HepG2 (cell line): ENCODE measurements at regions not wholly inside any gene's neighbourhood (a gene's known extent, or its start where the extent isn't known, plus 50 kb on each side); places are given as distances from the start of the nearest gene placed in this dataset.

Experiments used
- ADNP ChIP-seq: sonication (generic); formaldehyde crosslinking; IDR thresholded peaks from 2 replicates; pipeline ENCODE4 v1.4.0; 2020; ENCODE audit warnings: missing genetic modification reagents
- ATM ChIP-seq: fragments of 450-650 bp; IDR thresholded peaks from 2 replicates; pipeline ENCODE4 v1.7.1; 2017; ENCODE audit warnings: mild to moderate bottlenecking, borderline replicate concordance
- ETV5 ChIP-seq: IDR thresholded peaks from 2 replicates; pipeline ENCODE4 v1.6.1; 2018; ENCODE audit warnings: missing biosample characterization, missing genetic modification reagents, inconsistent platforms, borderline replicate concordance
- FOSL1 ChIP-seq: sonication (generic); formaldehyde crosslinking; IDR thresholded peaks from 2 replicates; pipeline ENCODE4 v1.9.0; 2021; ENCODE audit warnings: missing genetic modification reagents, borderline replicate concordance
- FOXA1 ChIP-seq, 2 experiments: fragments of 450-650 bp in 1 of 2; sonication (generic) in 1 of 2; formaldehyde crosslinking in 1 of 2; IDR thresholded peaks; 2 replicates each; pipeline versions ENCODE4 v1.4.0 to v1.6.1; 2016 to 2020; ENCODE audit warnings: missing genetic modification reagents in 1 of 2
- GTF2F1 ChIP-seq: fragments of 150-350 bp; IDR thresholded peaks from 2 replicates; pipeline ENCODE4 v1.6.1; 2014; ENCODE audit warnings: low read length
- KLF13 ChIP-seq: sonication (generic); formaldehyde crosslinking; IDR thresholded peaks from 2 replicates; pipeline ENCODE4 v1.4.0; 2020; ENCODE audit warnings: mild to moderate bottlenecking, missing genetic modification reagents
- MATR3 ChIP-seq: sonication (generic); formaldehyde crosslinking; IDR thresholded peaks from 2 replicates; pipeline ENCODE4 v1.4.0; 2020; ENCODE audit warnings: missing genetic modification reagents
- MIER2 ChIP-seq: IDR thresholded peaks from 2 replicates; pipeline ENCODE4 v1.6.1; 2016; ENCODE audit warnings: missing biosample characterization, missing genetic modification reagents
- RARA ChIP-seq: IDR thresholded peaks from 2 replicates; pipeline ENCODE4 v1.6.1; 2016; ENCODE audit warnings: missing genetic modification reagents, missing compliant biosample characterization
- RFXANK ChIP-seq: IDR thresholded peaks from 2 replicates; pipeline ENCODE4 v1.6.1; 2016
- RNF2 ChIP-seq: fragments of 450-650 bp; conservative IDR thresholded peaks from 2 replicates; pipeline ENCODE4 v1.6.1; 2016; ENCODE audit warnings: low read depth
- RXRB ChIP-seq: IDR thresholded peaks from 2 replicates; pipeline ENCODE4 v1.6.1; 2016; ENCODE audit warnings: borderline replicate concordance, missing genetic modification reagents, missing compliant biosample characterization
- SALL2 ChIP-seq: sonication (generic); formaldehyde crosslinking; IDR thresholded peaks from 2 replicates; pipeline ENCODE4 v1.8.1; 2023; ENCODE audit warnings: mild to moderate bottlenecking, missing genetic modification reagents, inconsistent platforms
- SNRNP70 ChIP-seq: fragments of 200-400 bp; formaldehyde crosslinking; IDR thresholded peaks from 2 replicates; pipeline ENCODE4 v1.6.1; 2017; ENCODE audit warnings: mild to moderate bottlenecking, low read depth, low read length, moderate library complexity
- SPEN ChIP-seq: sonication (generic); formaldehyde crosslinking; IDR thresholded peaks from 2 replicates; pipeline ENCODE4 v1.5.1; 2020; ENCODE audit warnings: low read depth, mild to moderate bottlenecking, missing genetic modification reagents
- SSRP1 ChIP-seq: IDR thresholded peaks from 2 replicates; pipeline ENCODE4 v1.6.1; 2016; ENCODE audit warnings: control low read depth
- TBX2 ChIP-seq: sonication (generic); formaldehyde crosslinking; IDR thresholded peaks from 2 replicates; pipeline ENCODE4 v1.5.0; 2020; ENCODE audit warnings: missing genetic modification reagents, mild to moderate bottlenecking, borderline replicate concordance
- U2AF2 ChIP-seq: fragments of 200-400 bp; formaldehyde crosslinking; IDR thresholded peaks from 2 replicates; pipeline ENCODE4 v1.6.1; 2017; ENCODE audit warnings: low read depth, mild to moderate bottlenecking, low read length
- ZBTB38 ChIP-seq: sonication (generic); formaldehyde crosslinking; IDR thresholded peaks from 2 replicates; pipeline ENCODE4 v1.5.1; 2020; ENCODE audit warnings: mild to moderate bottlenecking, missing genetic modification reagents
- ZNF124 ChIP-seq: sonication (generic); formaldehyde crosslinking; IDR thresholded peaks from 2 replicates; pipeline ENCODE4 v1.4.0; 2020; ENCODE audit warnings: missing genetic modification reagents
- ZNF207 ChIP-seq: fragments of 450-650 bp; IDR thresholded peaks from 2 replicates; pipeline ENCODE4 v1.6.1; 2016; ENCODE audit warnings: antibody characterized with exemption, borderline replicate concordance
- ZNF24 ChIP-seq: fragments of 450-650 bp; IDR thresholded peaks from 2 replicates; pipeline ENCODE4 v1.6.1; 2017; ENCODE audit warnings: antibody characterized with exemption, mild to moderate bottlenecking
- ZNF274 ChIP-seq: sonication (generic); formaldehyde crosslinking; IDR thresholded peaks from 2 replicates; pipeline ENCODE4 v1.5.1; 2020; ENCODE audit warnings: mild to moderate bottlenecking, missing genetic modification reagents
- ZNF30 ChIP-seq: sonication (generic); formaldehyde crosslinking; IDR thresholded peaks from 2 replicates; pipeline ENCODE4 v1.5.0; 2020; ENCODE audit warnings: mild to moderate bottlenecking, missing genetic modification reagents
- ZNF441 ChIP-seq: sonication (generic); formaldehyde crosslinking; IDR thresholded peaks from 2 replicates; pipeline ENCODE4 v1.7.0; 2021; ENCODE audit warnings: missing genetic modification reagents, borderline replicate concordance
- ZNF549 ChIP-seq: sonication (generic); formaldehyde crosslinking; IDR thresholded peaks from 2 replicates; pipeline ENCODE4 v1.5.0; 2020; ENCODE audit warnings: missing genetic modification reagents
- ZNF607 ChIP-seq: sonication (generic); formaldehyde crosslinking; IDR thresholded peaks from 2 replicates; pipeline ENCODE4 v1.5.1; 2020; ENCODE audit warnings: missing genetic modification reagents, mild to moderate bottlenecking, borderline replicate concordance
- TF ChIP-seq, protein P1 (sequence below): sonication (generic); formaldehyde crosslinking; IDR thresholded peaks from 2 replicates; pipeline ENCODE4 v1.4.0; 2020; ENCODE audit warnings: missing genetic modification reagents
- TF ChIP-seq, protein P2 (sequence below): sonication (generic); formaldehyde crosslinking; IDR thresholded peaks from 2 replicates; pipeline ENCODE4 v1.4.0; 2020; ENCODE audit warnings: mild to moderate bottlenecking, low read depth, missing genetic modification reagents
- TF ChIP-seq, protein P3 (sequence below): sonication (generic); formaldehyde crosslinking; IDR thresholded peaks from 2 replicates; pipeline ENCODE4 v1.5.0; 2020; ENCODE audit warnings: mild to moderate bottlenecking, missing genetic modification reagents

DNA sequence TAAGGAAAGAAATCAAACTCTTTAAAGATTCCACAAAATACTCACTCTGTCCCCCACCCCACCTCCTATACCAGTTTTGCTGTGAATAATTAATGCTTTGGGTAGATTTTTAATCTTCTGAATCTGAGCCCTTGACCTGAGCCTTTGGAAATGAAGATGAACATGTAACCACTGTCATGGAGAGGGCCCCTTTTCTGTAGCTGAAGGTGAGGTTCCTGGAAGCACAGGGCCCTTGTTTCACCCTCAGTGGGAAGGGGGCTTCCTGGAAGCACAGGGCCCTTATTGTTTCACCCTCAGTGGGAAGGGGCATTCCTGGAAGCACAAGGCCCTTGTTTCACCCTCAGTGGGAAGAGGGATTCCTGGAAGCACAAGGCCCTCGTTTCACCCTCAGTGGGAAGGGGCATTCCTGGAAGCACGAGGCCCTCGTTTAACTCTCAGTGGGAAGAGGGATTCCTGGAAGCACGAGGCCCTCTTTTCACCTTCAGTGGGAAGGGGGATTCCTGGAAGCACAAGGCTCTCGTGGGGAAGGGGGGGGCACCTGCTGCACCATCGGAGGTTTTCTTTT, 75.7 kb downstream of the DACT2 start (continued):
- TF ChIP-seq ZNF441 (CRISPR knock-in tag), result no peak
- no peak for TF ChIP-seq ADNP (CRISPR knock-in tag)
- no peak for TF ChIP-seq SSRP1 (CRISPR knock-in tag)
- TF ChIP-seq SPEN (CRISPR knock-in tag), result no peak
- no peak for TF ChIP-seq ZNF607
- TF ChIP-seq U2AF2, result no peak
- TF ChIP-seq ATM, result no peak
- TF ChIP-seq FOSL1 (CRISPR knock-in tag), result no peak
- TF ChIP-seq ETV5 (CRISPR knock-in tag), result no peak
- TF ChIP-seq, protein P1, sequence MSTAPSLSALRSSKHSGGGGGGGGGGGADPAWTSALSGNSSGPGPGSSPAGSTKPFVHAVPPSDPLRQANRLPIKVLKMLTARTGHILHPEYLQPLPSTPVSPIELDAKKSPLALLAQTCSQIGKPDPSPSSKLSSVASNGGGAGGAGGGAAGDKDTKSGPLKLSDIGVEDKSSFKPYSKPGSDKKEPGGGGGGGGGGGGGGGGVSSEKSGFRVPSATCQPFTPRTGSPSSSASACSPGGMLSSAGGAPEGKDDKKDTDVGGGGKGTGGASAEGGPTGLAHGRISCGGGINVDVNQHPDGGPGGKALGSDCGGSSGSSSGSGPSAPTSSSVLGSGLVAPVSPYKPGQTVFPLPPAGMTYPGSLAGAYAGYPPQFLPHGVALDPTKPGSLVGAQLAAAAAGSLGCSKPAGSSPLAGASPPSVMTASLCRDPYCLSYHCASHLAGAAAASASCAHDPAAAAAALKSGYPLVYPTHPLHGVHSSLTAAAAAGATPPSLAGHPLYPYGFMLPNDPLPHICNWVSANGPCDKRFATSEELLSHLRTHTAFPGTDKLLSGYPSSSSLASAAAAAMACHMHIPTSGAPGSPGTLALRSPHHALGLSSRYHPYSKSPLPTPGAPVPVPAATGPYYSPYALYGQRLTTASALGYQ (CRISPR knock-in tag), result no peak
- TF ChIP-seq ZNF549 (CRISPR knock-in tag), result no peak
- no peak for TF ChIP-seq SNRNP70
- TF ChIP-seq, protein P2, sequence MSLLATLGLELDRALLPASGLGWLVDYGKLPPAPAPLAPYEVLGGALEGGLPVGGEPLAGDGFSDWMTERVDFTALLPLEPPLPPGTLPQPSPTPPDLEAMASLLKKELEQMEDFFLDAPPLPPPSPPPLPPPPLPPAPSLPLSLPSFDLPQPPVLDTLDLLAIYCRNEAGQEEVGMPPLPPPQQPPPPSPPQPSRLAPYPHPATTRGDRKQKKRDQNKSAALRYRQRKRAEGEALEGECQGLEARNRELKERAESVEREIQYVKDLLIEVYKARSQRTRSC (CRISPR knock-in tag), result no peak
- TF ChIP-seq TBX2 (CRISPR knock-in tag), result 0 out of 2 replicates have a peak, but pooled peaks have one; percentile 13
- peak; percentile 87 for TF ChIP-seq RARA (CRISPR knock-in tag)
- TF ChIP-seq GTF2F1, result no peak
- no peak for TF ChIP-seq MIER2 (CRISPR knock-in tag)
- no peak for TF ChIP-seq KLF13
- TF ChIP-seq RNF2, result no peak
- TF ChIP-seq ZNF124 (CRISPR knock-in tag), result no peak
- no peak for TF ChIP-seq MATR3 (CRISPR knock-in tag)
- TF ChIP-seq, protein P3, sequence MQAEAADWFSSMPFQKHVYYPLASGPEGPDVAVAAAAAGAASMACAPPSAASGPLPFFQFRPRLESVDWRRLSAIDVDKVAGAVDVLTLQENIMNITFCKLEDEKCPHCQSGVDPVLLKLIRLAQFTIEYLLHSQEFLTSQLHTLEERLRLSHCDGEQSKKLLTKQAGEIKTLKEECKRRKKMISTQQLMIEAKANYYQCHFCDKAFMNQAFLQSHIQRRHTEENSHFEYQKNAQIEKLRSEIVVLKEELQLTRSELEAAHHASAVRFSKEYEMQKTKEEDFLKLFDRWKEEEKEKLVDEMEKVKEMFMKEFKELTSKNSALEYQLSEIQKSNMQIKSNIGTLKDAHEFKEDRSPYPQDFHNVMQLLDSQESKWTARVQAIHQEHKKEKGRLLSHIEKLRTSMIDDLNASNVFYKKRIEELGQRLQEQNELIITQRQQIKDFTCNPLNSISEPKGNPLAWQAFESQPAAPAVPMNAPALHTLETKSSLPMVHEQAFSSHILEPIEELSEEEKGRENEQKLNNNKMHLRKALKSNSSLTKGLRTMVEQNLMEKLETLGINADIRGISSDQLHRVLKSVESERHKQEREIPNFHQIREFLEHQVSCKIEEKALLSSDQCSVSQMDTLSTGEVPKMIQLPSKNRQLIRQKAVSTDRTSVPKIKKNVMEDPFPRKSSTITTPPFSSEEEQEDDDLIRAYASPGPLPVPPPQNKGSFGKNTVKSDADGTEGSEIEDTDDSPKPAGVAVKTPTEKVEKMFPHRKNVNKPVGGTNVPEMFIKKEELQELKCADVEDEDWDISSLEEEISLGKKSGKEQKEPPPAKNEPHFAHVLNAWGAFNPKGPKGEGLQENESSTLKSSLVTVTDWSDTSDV, result no peak
- TF ChIP-seq ZNF24, result no peak
- no peak for TF ChIP-seq FOXA1 (IDR thresholded peaks at IDR 0.05)
- no peak for TF ChIP-seq FOXA1 (CRISPR knock-in tag; IDR thresholded peaks at IDR 0.05)
- no peak for TF ChIP-seq RFXANK (CRISPR knock-in tag)
- no peak for TF ChIP-seq ZNF274 (CRISPR knock-in tag)
- TF ChIP-seq RXRB (CRISPR knock-in tag), result no peak
- no peak for TF ChIP-seq ZBTB38 (CRISPR knock-in tag)
- TF ChIP-seq ZNF30 (CRISPR knock-in tag), result no peak
- no peak for TF ChIP-seq SALL2
- no peak for TF ChIP-seq ZNF207
